HG03097 (cell line): ENCODE measurements at regions not wholly inside any gene's neighbourhood (a gene's known extent, or its start where the extent isn't known, plus 50 kb on each side); places are given as distances from the start of the nearest gene placed in this dataset.

Experiments
- ATAC-seq: cut with Tn5 transposase; IDR thresholded peaks from one replicate; pipeline ENCODE4 v1.9.1; 2021; ENCODE audit not compliant: unreplicated experiment, low FRiP score

- no peak for ATAC-seq
These were observed 63.8 kb upstream of the IL1R1 start for GRCh38 chr2:102078773-102079172.

GRCh38 chr2:102080451-102081242 lies 61.9 kb upstream of the IL1R1 start:
- no peak for ATAC-seq

DNA sequence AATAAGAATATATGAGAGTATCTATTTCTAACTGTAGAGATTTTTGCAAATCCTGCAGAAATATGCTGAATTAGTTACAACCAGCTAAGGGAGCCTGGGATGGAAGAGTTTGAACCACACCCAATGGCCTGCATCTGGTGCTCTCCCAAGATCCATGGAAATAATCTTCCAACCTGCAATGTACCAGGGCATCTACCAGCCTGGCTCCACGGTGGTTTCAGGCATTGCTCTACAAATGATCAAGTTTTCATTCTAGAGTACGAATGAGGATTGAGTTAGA lies 61.4 kb upstream of the IL1R1 start:
- ATAC-seq, result no peak

- no peak for ATAC-seq
These were observed 60.9 kb upstream of the IL1R1 start for GRCh38 chr2:102081606-102082005.

DNA sequence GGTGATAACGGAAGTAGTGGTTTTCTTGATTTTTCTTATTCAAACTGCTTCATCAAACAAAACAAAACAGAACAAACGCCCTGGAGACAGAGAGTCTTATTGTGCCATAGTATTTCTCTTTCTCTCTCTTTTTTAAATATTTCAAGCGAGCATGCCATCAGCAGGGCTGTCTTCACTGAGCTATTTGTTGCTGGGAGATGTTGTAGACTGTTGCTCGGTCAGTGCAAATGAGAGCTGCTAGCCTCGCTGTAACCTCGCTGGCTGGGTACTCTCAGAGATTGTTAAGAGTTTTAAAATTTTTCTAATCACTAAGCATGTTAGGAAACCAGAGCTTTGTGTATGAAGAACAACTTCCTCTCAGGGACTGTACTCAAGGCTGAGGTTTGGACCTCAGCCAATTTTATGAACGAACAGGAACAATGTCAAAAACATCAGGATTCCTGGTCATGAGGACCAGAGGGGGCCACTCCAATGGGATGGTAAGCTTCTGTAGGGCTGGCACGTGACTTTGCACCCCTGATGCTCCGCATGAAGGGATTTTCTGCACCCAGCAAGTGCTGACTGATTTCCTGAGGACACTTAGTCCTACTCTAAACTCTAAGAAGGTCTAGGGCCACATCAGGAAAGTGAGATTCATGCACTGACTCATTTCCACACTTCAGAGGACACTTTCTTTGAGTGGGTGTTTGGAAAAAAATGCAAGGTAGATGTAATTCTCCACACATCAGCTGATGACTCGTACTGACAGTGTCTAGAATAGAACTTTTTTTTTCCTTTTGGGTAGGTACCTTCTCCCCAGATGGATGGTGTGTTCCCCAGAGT lies 59.8 kb upstream of the IL1R1 start:
- ATAC-seq, result peak; percentile 87

GRCh38 chr2:102083393-102083703 lies 59.2 kb upstream of the IL1R1 start:
- ATAC-seq, result no peak

GRCh38 chr2:102084651-102085050 lies 57.9 kb upstream of the IL1R1 start:
- no peak for ATAC-seq

GRCh38 chr2:102085238-102085637 lies 57.3 kb upstream of the IL1R1 start:
- no peak for ATAC-seq

DNA sequence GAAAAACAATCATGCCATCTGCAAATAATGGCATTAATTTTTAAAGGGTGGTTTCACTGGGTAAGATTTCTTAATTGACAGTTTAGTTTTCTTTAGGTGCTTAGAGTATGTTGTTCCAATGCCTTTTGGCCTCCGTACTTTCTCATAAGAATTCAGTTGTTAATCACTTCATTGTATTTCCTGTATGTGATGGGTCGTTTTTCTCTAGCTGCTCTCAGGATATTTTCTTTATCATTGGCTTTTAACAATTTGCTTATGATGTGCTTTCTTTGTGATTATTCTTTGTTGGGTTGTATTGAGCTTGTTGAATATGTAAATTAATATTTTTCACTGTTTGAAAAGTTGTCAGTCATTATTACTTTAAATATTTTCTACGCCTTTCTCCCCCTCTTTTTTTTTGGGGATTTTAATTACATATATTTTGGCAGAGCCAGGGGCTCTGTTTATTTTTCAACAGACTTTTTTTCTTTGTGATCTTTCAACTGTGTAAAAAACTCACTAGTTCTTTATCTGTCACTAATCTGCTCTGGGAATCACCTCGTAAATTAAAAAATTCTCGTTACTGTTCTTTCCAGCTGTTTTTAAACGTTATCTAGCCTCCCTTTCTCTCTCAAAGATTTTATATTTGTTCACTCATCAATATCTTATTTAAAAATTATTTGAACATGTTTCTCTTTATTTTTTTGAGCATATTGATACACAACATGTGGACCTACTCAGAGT lies 56.2 kb upstream of the IL1R1 start:
- no peak for ATAC-seq

DNA sequence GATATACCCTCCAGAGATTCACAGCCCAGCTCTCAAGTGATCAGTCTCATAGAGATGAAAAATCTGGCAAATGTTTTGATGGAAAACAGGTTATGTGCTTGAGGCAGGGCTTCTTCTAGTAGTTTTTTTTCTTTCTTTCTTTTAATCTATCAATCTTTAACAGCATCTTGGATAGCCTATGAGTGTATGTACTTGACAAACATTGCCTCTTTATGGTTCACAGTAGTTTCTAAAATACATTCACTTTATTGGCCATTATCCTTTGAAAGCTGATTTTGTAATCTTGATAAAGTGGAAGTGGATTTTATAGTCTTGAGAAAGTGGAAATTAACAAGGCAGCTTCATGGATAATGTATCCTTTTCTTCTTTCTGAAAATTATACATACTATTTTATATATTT lies 51.4 kb upstream of the IL1R1 start:
- ATAC-seq, result no peak

- ATAC-seq, result no peak
These were observed 50.6 kb upstream of the IL1R1 start for GRCh38 chr2:102091908-102092307.

GRCh38 chr2:102092535-102092934 lies 50.0 kb upstream of the IL1R1 start:
- no peak for ATAC-seq
